ENCODE measurements at regions not wholly inside any gene's neighbourhood (a gene's known extent, or its start where the extent isn't known, plus 50 kb on each side); places are given as distances from the start of the nearest gene placed in this dataset.

GRCh38 chr6:91412532-91412931 is 825.7 kb upstream of the MAP3K7 start:
- no peak overlapping the region for H3K18ac ChIP-seq (ENCODE audit: extremely low read depth, low read length)
- H3K79me2 ChIP-seq (ENCODE audit: control insufficient read depth in 1 of 2, insufficient read depth in 2 of 2, low read length in 2 of 2), result no peaks in the 10 kb centered on the region
- H3K9ac ChIP-seq (replicated peaks in 1 of 4; ENCODE audit: extremely low read depth in 1 of 4, low read depth in 3 of 4, low read length in 3 of 4), result no peak overlapping the region
- no peak for FAIRE-seq
- no peak overlapping the region for H3K27ac ChIP-seq (ENCODE audit: low read depth, low read length)
- DNase-seq (ENCODE audit: low read depth in 1 of 2, low spot score in 2 of 2), result no peak
- H4K20me1 ChIP-seq (replicated peaks in 1 of 2; ENCODE audit: control insufficient read depth in 1 of 2, insufficient read depth in 2 of 2, low read length in 2 of 2), result no peaks in the 10 kb centered on the region
- H3K27me3 ChIP-seq (replicated peaks in 1 of 4; ENCODE audit: control insufficient read depth in 3 of 4, extremely low read depth in 1 of 4, insufficient read depth in 3 of 4, low read length in 3 of 4), result no peaks in the 10 kb centered on the region
- no peak overlapping the region for H4K8ac ChIP-seq (ENCODE audit: extremely low read depth, insufficient read depth, low read length)
- no peak overlapping the region for H2BK15ac ChIP-seq (ENCODE audit: low read length)
- no peak overlapping the region for H2BK120ac ChIP-seq (replicated peaks; ENCODE audit: low read depth, low read length)
- ChIA-PET POLR2A (ENCODE audit: partially characterized antibody) (no interaction called here), CTCF (ENCODE audit: partially characterized antibody) (interaction anchor here (0.6 kb wide), 1 partner anchor 911 kb away, joined by 4 read pairs; no protein-coding TSS in a partner anchor)
- no peak overlapping the region for H3K14ac ChIP-seq (ENCODE audit: insufficient read length)
- no peak overlapping the region for H2BK5ac ChIP-seq (ENCODE audit: low read depth, low read length)
- H3K79me1 ChIP-seq (ENCODE audit: low read depth, low read length), result no peaks in the 10 kb centered on the region
- H3K56ac ChIP-seq (replicated peaks; ENCODE audit: insufficient read length, low read depth, low read length), result no peak overlapping the region
- no peak overlapping the region for H2AK5ac ChIP-seq (ENCODE audit: low read depth, low read length)
- H3K9me3 ChIP-seq (ENCODE audit: insufficient read depth in 2 of 2, low read depth in 1 of 2, low read length in 1 of 2), result no peaks in the 10 kb centered on the region
- 82% methylated on average over 3 of the region's 3 CpGs; no CpG with 5 or more reads in 1 of the 2 experiments for WGBS, 2 experiments (ENCODE audit: extremely low coverage in 1 of 2, insufficient coverage in 1 of 2, insufficient read length in 1 of 2, insufficient replicate concordance in 2 of 2, low coverage in 1 of 2, low lambda C conversion rate in 2 of 2, missing lambda C conversion rate in 1 of 2)
- H3K23ac ChIP-seq (ENCODE audit: insufficient read length), result no peak overlapping the region
- H3K4me2 ChIP-seq (ENCODE audit: insufficient read depth in 1 of 2, low read depth in 2 of 2, low read length in 2 of 2), result no peak overlapping the region
- H2AFZ ChIP-seq (ENCODE audit: low read length), result no peak overlapping the region
- H3K23me2 ChIP-seq (ENCODE audit: low read depth, low read length), result no peaks in the 10 kb centered on the region
- H3K4ac ChIP-seq (replicated peaks; ENCODE audit: insufficient read length, low read depth, low read length), result no peak overlapping the region
- no peak overlapping the region for H4K5ac ChIP-seq (ENCODE audit: insufficient read length, low read depth, low read length)
- H2BK20ac ChIP-seq (ENCODE audit: low read length), result no peak overlapping the region
- H3K36me3 ChIP-seq (ENCODE audit: control insufficient read depth in 2 of 4, insufficient read depth in 4 of 4, low read length in 3 of 4), result no peaks in the 10 kb centered on the region
- no peak overlapping the region for H4K91ac ChIP-seq (replicated peaks; ENCODE audit: insufficient read length, low read length)
- H3K4me3 ChIP-seq (ENCODE audit: extremely low read depth in 1 of 4, insufficient read depth in 2 of 4, low read depth in 3 of 4, low read length in 4 of 4), result no peak overlapping the region
- no peak overlapping the region for H2BK12ac ChIP-seq (ENCODE audit: low read depth, low read length)
- peaks cover 0 to 4% (median 0%) of the 10 kb centered on the region in 4 experiments; a peak in 1 of 7 replicates for H3K4me1 ChIP-seq (replicated peaks in 1 of 4; ENCODE audit: control insufficient read depth in 3 of 4, insufficient read depth in 4 of 4, low read length in 3 of 4)
- TF ChIP-seq, protein P1, sequence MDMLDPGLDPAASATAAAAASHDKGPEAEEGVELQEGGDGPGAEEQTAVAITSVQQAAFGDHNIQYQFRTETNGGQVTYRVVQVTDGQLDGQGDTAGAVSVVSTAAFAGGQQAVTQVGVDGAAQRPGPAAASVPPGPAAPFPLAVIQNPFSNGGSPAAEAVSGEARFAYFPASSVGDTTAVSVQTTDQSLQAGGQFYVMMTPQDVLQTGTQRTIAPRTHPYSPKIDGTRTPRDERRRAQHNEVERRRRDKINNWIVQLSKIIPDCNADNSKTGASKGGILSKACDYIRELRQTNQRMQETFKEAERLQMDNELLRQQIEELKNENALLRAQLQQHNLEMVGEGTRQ (IDR thresholded peaks at IDR 0.05; ENCODE audit: low read length), result no peak
- TF ChIP-seq CTCF (IDR thresholded peaks at IDR 0.05; ENCODE audit: control extremely low read depth in 1 of 3, insufficient read depth in 1 of 3, low read depth in 1 of 3, low read length in 3 of 3) (no peak), RXRA (IDR thresholded peaks at IDR 0.05; ENCODE audit: insufficient read depth, low read depth, low read length) (no peak), ZNF274 (IDR thresholded peaks at IDR 0.05; ENCODE audit: borderline replicate concordance, extremely low read depth, low read length) (no peak), POLR2A (IDR thresholded peaks at IDR 0.05; ENCODE audit: control extremely low read depth in 1 of 2, low read depth in 2 of 2, low read length in 2 of 2) (no peak), RNF2 (IDR thresholded peaks at IDR 0.05; ENCODE audit: borderline replicate concordance, low read depth, low read length, missing control alignments, poor library complexity, severe bottlenecking) (no peak), NRF1 (IDR thresholded peaks at IDR 0.05; ENCODE audit: low read depth, low read length) (no peak), POU5F1 (IDR thresholded peaks at IDR 0.05; ENCODE audit: low read depth, low read length) (no peak), POLR2AphosphoS5 (IDR thresholded peaks at IDR 0.05; ENCODE audit: low read depth, low read length) (no peak), SP2 (IDR thresholded peaks at IDR 0.05; ENCODE audit: low read length) (no peak), CTBP2 (IDR thresholded peaks at IDR 0.05; ENCODE audit: borderline replicate concordance, insufficient read depth, insufficient read length, low read length) (no peak)

Data from H1 (cell line).